Neural cell (in vitro differentiated cells): ENCODE measurements at regions not wholly inside any gene's neighbourhood (a gene's known extent, or its start where the extent isn't known, plus 50 kb on each side); places are given as distances from the start of the nearest gene placed in this dataset.
"Not testable (repeated sequence)": the region's sequence is repeated elsewhere in the genome, so short reads cannot be mapped to it uniquely, and the experiment has no call there.

Experiments used
- H2AFZ ChIP-seq: fragments of 200-600, 300-800 bp; sonication (generic), shearing (Covaris generic); 2 replicates; pipeline ENCODE4 v1.6.0; 2014; ENCODE audit warnings: low read depth, mild to moderate bottlenecking, antibody characterized with exemption, low read length, moderate library complexity
- H3F3A ChIP-seq: fragments of 200-600 bp; shearing (Covaris generic); 2 replicates; pipeline ENCODE4 v1.6.1; 2016; ENCODE audit warnings: mild to moderate bottlenecking, moderate library complexity, mixed read lengths, antibody characterized with exemption, low read length; ENCODE audit not compliant: insufficient read depth, poor library complexity, severe bottlenecking
- H3K27ac ChIP-seq: fragments of 200-600, 300-800 bp; sonication (generic), shearing (Covaris generic); 2 replicates; pipeline ENCODE4 v1.5.1; 2014; ENCODE audit warnings: mild to moderate bottlenecking, low read length, moderate library complexity
- H3K27me3 ChIP-seq: fragments of 300-800, 200-600 bp; sonication (generic), shearing (Covaris generic); 2 replicates; pipeline ENCODE4 v1.6.0; 2014; ENCODE audit warnings: mild to moderate bottlenecking, low read depth, low read length, moderate library complexity; ENCODE audit not compliant: insufficient read depth
- H3K36me3 ChIP-seq: fragments of 300-800, 200-600 bp; sonication (generic), shearing (Covaris generic); 2 replicates; pipeline ENCODE4 v1.5.1; 2014; ENCODE audit warnings: mild to moderate bottlenecking, antibody characterized with exemption, low read length, moderate library complexity; ENCODE audit not compliant: insufficient read depth
- H3K4me2 ChIP-seq: fragments of 300-800, 200-600 bp; sonication (generic), shearing (Covaris generic); 2 replicates; pipeline ENCODE4 v1.6.0; 2014; ENCODE audit warnings: mild to moderate bottlenecking, low read length
- H3K4me3 ChIP-seq: fragments of 300-800, 200-600 bp; sonication (generic), shearing (Covaris generic); 2 replicates; pipeline ENCODE4 v1.5.1; 2014; ENCODE audit warnings: mild to moderate bottlenecking, low read length, moderate library complexity
- H3K79me2 ChIP-seq: fragments of 200-600 bp; shearing (Covaris generic); replicated peaks from 2 replicates; pipeline ENCODE4 v1.6.0; 2014; ENCODE audit warnings: mild to moderate bottlenecking, low read length, moderate library complexity; ENCODE audit not compliant: insufficient read depth
- H3K9ac ChIP-seq: fragments of 300-800, 200-600 bp; sonication (generic), shearing (Covaris generic); 2 replicates; pipeline ENCODE4 v1.6.1; 2016; ENCODE audit warnings: mild to moderate bottlenecking, low read length, mixed read lengths
- H3K9me2 ChIP-seq: fragments of 200-600 bp; shearing (Covaris generic); 2 replicates; pipeline ENCODE4 v1.6.1; 2016; ENCODE audit warnings: mild to moderate bottlenecking, low read length, mixed read lengths; ENCODE audit not compliant: insufficient read depth
- H3K9me3 ChIP-seq: fragments of 200-600, 300-800 bp; sonication (generic), shearing (Covaris generic); 2 replicates; pipeline ENCODE4 v1.6.1; 2016; ENCODE audit warnings: mild to moderate bottlenecking, mixed run types, low read length, moderate library complexity, mixed read lengths
- H4K20me1 ChIP-seq: fragments of 200-600 bp; shearing (Covaris generic); 2 replicates; pipeline ENCODE4 v1.6.1; 2016; ENCODE audit warnings: mild to moderate bottlenecking, mixed run types; ENCODE audit not compliant: insufficient read depth
- CTCF ChIP-seq: fragments of 450-650 bp; IDR thresholded peaks from 2 replicates; pipeline ENCODE4 v1.5.1; 2014; ENCODE audit warnings: antibody characterized with exemption, mild to moderate bottlenecking, moderate library complexity; ENCODE audit not compliant: poor library complexity, severe bottlenecking
- EP300 ChIP-seq: fragments of 450-650 bp; conservative IDR thresholded peaks from 2 replicates; pipeline ENCODE4 v1.6.1; 2014; ENCODE audit warnings: antibody characterized with exemption, mild to moderate bottlenecking, moderate library complexity; ENCODE audit not compliant: poor library complexity, severe bottlenecking
- EZH2 ChIP-seq: fragments of 200-600, 300-800 bp; shearing (Covaris generic), sonication (generic); IDR thresholded peaks from 2 replicates; pipeline ENCODE4 v1.6.1; 2014; ENCODE audit warnings: antibody characterized with exemption, low read length, borderline replicate concordance, mild to moderate bottlenecking; ENCODE audit not compliant: insufficient read depth, poor library complexity, severe bottlenecking
- MXI1 ChIP-seq: fragments of 450-650 bp; conservative IDR thresholded peaks from 2 replicates; pipeline ENCODE4 v1.6.1; 2014; ENCODE audit warnings: antibody characterized with exemption, mild to moderate bottlenecking; ENCODE audit not compliant: poor library complexity, severe bottlenecking
- POLR2AphosphoS5 ChIP-seq: IDR thresholded peaks from 2 replicates; pipeline ENCODE4 v1.6.1; 2012
- RAD21 ChIP-seq: fragments of 450-650 bp; conservative IDR thresholded peaks from 2 replicates; pipeline ENCODE4 v1.6.1; 2014; ENCODE audit warnings: antibody characterized with exemption, mild to moderate bottlenecking, moderate library complexity
- SMC3 ChIP-seq: fragments of 450-650 bp; conservative IDR thresholded peaks from 2 replicates; pipeline ENCODE4 v1.6.1; 2014; ENCODE audit warnings: antibody characterized with exemption, mild to moderate bottlenecking, moderate library complexity; ENCODE audit not compliant: poor library complexity
- TAF1 ChIP-seq: IDR thresholded peaks from 2 replicates; pipeline ENCODE4 v1.6.1; 2012; ENCODE audit warnings: low read depth
- TF ChIP-seq, protein P1 (sequence below): IDR thresholded peaks from 2 replicates; pipeline ENCODE4 v1.6.1; 2012; ENCODE audit warnings: borderline replicate concordance

- H3K9me3 ChIP-seq = no peaks in the 10 kb centered on the region
- H3K36me3 ChIP-seq = no peaks in the 10 kb centered on the region
- no peaks in the 10 kb centered on the region for H3K27me3 ChIP-seq
- no peaks in the 10 kb centered on the region for H3F3A ChIP-seq
- H3K9me2 ChIP-seq = no peaks in the 10 kb centered on the region
- H3K4me2 ChIP-seq = no peak overlapping the region
- no peak overlapping the region for H3K4me3 ChIP-seq
- H2AFZ ChIP-seq = no peak overlapping the region
- H4K20me1 ChIP-seq = no peaks in the 10 kb centered on the region
- no peak overlapping the region for H3K27ac ChIP-seq
- TF ChIP-seq SMC3 (no peak), EZH2 (no peak), CTCF (no peak)
- H3K79me2 ChIP-seq = no peaks in the 10 kb centered on the region
- no peak overlapping the region for H3K9ac ChIP-seq
Measured at GRCh38 chr2:154507186-154507585, 191.3 kb upstream of the KCNJ3 start.

DNA sequence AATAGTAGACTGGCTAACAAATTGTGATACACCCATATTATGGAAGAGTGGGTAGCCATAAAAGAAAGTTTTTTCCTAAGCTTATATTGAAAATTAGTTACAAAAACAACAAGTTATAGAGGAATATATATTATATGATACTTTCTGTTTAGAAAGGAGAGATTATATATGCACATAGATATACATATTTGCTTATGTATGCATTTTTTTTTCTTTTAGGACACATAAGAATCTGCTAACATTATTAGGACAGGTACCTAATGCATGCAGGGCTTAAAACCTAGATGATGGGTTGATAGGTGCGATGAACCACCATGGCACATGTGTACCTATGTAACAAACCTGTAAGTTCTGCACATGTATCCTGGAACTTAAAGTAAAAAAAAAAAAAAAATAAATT is 179.6 kb upstream of the KCNJ3 start:
- H3K4me3 ChIP-seq = no peak overlapping the region
- no peak overlapping the region for H2AFZ ChIP-seq
- TF ChIP-seq MXI1 = no peak
- no peak for TF ChIP-seq EP300
- TF ChIP-seq RAD21 = no peak
- H3K9ac ChIP-seq = no peak overlapping the region
- no peaks in the 10 kb centered on the region for H3K9me3 ChIP-seq
- H3K79me2 ChIP-seq = no peaks in the 10 kb centered on the region
- no peak overlapping the region for H3K4me2 ChIP-seq
- H3K36me3 ChIP-seq = no peaks in the 10 kb centered on the region
- no peaks in the 10 kb centered on the region for H4K20me1 ChIP-seq
- no peaks in the 10 kb centered on the region for H3K9me2 ChIP-seq
- no peaks in the 10 kb centered on the region for H3F3A ChIP-seq
- H3K27me3 ChIP-seq = no peaks in the 10 kb centered on the region
- no peak overlapping the region for H3K27ac ChIP-seq

GRCh38 chr2:154520951-154521350 is 177.5 kb upstream of the KCNJ3 start:
- not testable (repeated sequence) for H3K4me2 ChIP-seq, H3K9me3 ChIP-seq, H2AFZ ChIP-seq, H3F3A ChIP-seq, H4K20me1 ChIP-seq, H3K27ac ChIP-seq, H3K9ac ChIP-seq, H3K9me2 ChIP-seq, H3K4me3 ChIP-seq, H3K27me3 ChIP-seq, H3K36me3 ChIP-seq, H3K79me2 ChIP-seq

DNA sequence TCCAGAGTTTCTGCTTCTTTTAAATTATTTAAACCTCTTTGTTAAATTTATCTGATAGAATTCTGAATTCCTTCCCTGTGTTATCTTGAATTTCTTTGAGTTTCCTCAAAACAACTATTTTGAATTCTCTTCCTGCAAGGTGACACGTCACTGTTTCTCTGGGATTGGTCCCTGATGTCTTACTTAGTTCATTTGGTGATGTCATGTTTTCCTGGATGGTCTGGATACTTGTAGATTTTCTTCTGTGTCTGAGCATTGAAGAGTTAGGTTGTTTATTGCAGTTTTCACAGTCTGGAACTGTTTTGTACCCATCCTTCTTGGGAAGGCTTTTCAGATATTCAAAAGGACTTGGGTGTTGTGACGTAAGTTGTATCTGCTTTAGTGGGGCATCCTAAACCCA is 172.3 kb upstream of the KCNJ3 start:
- Histone ChIP-seq H3K9me2 (no peaks in the 10 kb centered on the region), H2AFZ (no peak overlapping the region), H3K27ac (no peak overlapping the region), H3F3A (no peaks in the 10 kb centered on the region), H3K4me2 (no peak overlapping the region), H3K79me2 (no peaks in the 10 kb centered on the region), H3K27me3 (no peaks in the 10 kb centered on the region), H3K4me3 (no peak overlapping the region), H3K9me3 (no peaks in the 10 kb centered on the region), H3K9ac (no peak overlapping the region), H4K20me1 (no peaks in the 10 kb centered on the region), H3K36me3 (no peaks in the 10 kb centered on the region)
- TF ChIP-seq, protein P1, sequence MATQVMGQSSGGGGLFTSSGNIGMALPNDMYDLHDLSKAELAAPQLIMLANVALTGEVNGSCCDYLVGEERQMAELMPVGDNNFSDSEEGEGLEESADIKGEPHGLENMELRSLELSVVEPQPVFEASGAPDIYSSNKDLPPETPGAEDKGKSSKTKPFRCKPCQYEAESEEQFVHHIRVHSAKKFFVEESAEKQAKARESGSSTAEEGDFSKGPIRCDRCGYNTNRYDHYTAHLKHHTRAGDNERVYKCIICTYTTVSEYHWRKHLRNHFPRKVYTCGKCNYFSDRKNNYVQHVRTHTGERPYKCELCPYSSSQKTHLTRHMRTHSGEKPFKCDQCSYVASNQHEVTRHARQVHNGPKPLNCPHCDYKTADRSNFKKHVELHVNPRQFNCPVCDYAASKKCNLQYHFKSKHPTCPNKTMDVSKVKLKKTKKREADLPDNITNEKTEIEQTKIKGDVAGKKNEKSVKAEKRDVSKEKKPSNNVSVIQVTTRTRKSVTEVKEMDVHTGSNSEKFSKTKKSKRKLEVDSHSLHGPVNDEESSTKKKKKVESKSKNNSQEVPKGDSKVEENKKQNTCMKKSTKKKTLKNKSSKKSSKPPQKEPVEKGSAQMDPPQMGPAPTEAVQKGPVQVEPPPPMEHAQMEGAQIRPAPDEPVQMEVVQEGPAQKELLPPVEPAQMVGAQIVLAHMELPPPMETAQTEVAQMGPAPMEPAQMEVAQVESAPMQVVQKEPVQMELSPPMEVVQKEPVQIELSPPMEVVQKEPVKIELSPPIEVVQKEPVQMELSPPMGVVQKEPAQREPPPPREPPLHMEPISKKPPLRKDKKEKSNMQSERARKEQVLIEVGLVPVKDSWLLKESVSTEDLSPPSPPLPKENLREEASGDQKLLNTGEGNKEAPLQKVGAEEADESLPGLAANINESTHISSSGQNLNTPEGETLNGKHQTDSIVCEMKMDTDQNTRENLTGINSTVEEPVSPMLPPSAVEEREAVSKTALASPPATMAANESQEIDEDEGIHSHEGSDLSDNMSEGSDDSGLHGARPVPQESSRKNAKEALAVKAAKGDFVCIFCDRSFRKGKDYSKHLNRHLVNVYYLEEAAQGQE = no peak
- TF ChIP-seq EP300 = no peak
- no peak for TF ChIP-seq EZH2
- no peak for TF ChIP-seq POLR2AphosphoS5
- no peak for TF ChIP-seq TAF1
- TF ChIP-seq RAD21 = no peak
- TF ChIP-seq CTCF = no peak
- TF ChIP-seq SMC3 = no peak
- no peak for TF ChIP-seq MXI1
